Effector CD8-positive, alpha-beta T cell (primary cell): ENCODE measurements at regions not wholly inside any gene's neighbourhood (a gene's known extent, or its start where the extent isn't known, plus 50 kb on each side); places are given as distances from the start of the nearest gene placed in this dataset.
"Not testable (repeated sequence)": the region's sequence is repeated elsewhere in the genome, so short reads cannot be mapped to it uniquely, and the experiment has no call there.

Source experiments
- DNase-seq: peaks from one replicate; lab custom pipeline; 2025; lab: John Stamatoyannopoulos, UW

GRCh38 chr2:64918220-64918886, 70.8 kb upstream of the SLC1A4 start:
- no peak for DNase-seq

GRCh38 chr2:64919261-64919660, 69.9 kb upstream of the SLC1A4 start:
- DNase-seq: no peak

- no peak for DNase-seq
These were observed 66.5 kb upstream of the SLC1A4 start for GRCh38 chr2:64922482-64923384.

GRCh38 chr2:64923385-64923710, 65.9 kb upstream of the SLC1A4 start:
- no peak for DNase-seq

- no peak for DNase-seq
These were observed 64.8 kb upstream of the SLC1A4 start for GRCh38 chr2:64924170-64924934.

- DNase-seq: not testable (repeated sequence)
These were observed 63.1 kb upstream of the SLC1A4 start for GRCh38 chr2:64925930-64926722.

GRCh38 chr2:64928813-64929212, 60.4 kb upstream of the SLC1A4 start:
- no peak for DNase-seq

GRCh38 chr2:64929333-64929732, 59.9 kb upstream of the SLC1A4 start:
- DNase-seq: no peak

- no peak for DNase-seq
These were observed 58.9 kb upstream of the SLC1A4 start for GRCh38 chr2:64930258-64930671.

GRCh38 chr2:64931246-64932115, 57.7 kb upstream of the SLC1A4 start:
- DNase-seq: no peak

GRCh38 chr2:64932116-64932370, 57.2 kb upstream of the SLC1A4 start:
- no peak for DNase-seq

GRCh38 chr2:64932371-64933216, 56.6 kb upstream of the SLC1A4 start:
- no peak for DNase-seq

- DNase-seq: no peak
These were observed 54.7 kb upstream of the SLC1A4 start for GRCh38 chr2:64934530-64934929.

- no peak for DNase-seq
These were observed 52.4 kb upstream of the SLC1A4 start for GRCh38 chr2:64936809-64937208.

- DNase-seq: not testable (repeated sequence)
These were observed 51.9 kb upstream of the SLC1A4 start for GRCh38 chr2:64937314-64937686.

GRCh38 chr2:64937687-64938491, 51.3 kb upstream of the SLC1A4 start:
- DNase-seq: no peak

GRCh38 chr2:64938607-64939285, 50.5 kb upstream of the SLC1A4 start:
- DNase-seq: no peak

GRCh38 chr2:64939332-64939917, 49.8 kb upstream of the SLC1A4 start:
- no peak for DNase-seq
